ENCODE measurements at regions not wholly inside any gene's neighbourhood (a gene's known extent, or its start where the extent isn't known, plus 50 kb on each side); places are given as distances from the start of the nearest gene placed in this dataset.
A peak's percentile ranks its signal among the peaks of the same experiment; 100 is the strongest.
"Not testable (repeated sequence)": the region's sequence is repeated elsewhere in the genome, so short reads cannot be mapped to it uniquely, and the experiment has no call there.

DNA sequence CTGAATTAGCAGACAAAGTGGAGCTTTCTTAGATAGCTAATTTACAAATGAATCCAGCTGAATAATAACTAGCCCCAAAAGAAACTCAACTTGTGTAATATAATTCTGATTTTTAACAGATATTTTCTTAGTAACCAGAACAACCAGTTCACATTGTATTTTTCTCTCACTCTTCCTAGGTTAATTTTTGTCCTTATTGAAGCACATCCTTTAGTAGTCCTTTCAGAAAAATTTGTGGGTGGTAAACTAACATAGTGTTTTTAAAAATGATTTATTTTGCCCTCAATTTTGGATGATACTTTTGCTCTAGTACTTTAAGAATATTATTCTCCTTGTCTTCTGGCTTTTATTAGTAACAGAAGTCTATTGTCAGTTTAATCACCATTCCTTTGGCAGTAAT lies 190.6 kb upstream of the SLC39A10 start:
- no peak for DNase-seq (ENCODE audit: low read depth in 2 of 2)

DNA sequence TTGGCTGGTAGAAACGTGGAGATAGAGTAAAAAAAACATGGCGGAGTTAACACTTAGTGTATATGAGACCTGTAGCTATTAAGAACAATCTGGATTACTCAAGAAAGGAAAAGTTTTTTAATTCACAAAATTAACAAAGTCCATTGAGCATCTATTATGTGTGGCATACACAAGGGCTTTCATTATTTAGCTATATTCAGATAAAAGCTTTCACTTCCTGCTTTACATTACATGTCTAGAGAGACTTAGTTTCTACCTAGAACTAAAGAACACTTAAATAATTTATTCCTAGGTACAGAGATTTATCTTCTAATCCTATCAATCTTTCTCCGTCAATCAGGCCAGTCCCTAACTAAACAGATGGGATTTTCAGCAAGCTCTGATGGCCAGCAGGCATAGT lies 196.0 kb upstream of the SLC39A10 start:
- no peak for DNase-seq (ENCODE audit: low read depth in 2 of 2)

DNA sequence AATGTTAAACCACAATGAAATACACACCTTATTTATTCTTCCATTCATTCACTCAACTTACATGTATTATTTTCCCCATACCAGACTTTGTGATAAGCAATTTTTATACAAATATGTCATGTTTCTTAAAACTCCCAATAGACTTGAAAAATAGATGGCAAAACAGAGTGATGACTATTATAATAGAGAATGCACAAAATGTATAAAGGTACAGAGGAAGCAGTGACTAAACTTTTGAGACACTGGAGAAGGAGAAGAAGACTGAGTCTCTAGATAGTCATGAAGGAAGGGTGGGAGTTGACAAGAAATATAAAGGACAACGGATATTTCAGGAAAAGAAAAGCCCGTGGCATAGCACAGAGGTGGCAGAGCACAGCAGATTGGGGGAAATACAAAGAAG lies 198.1 kb upstream of the SLC39A10 start:
- no peak for DNase-seq (ENCODE audit: low read depth in 2 of 2)

DNA sequence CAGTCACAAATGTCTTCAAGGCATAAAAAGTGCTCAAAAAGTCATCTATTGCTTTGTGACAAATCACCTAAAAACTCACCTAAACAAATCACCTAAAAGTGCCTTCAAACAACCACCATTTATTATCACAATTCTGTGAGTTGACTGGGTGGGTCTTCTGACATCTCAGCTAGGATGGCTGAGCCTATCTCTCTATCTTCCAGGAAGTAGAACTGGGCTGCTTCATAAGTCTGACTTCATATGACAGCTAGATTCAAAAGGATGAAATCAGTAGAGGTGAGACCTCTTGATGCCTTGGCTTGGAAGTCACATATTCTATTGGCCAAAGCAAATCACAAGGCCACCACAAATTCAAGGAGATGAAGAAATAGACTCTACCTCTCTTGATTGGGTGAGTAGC lies 199.2 kb upstream of the SLC39A10 start:
- DNase-seq (ENCODE audit: low read depth in 2 of 2), result no peak

DNA sequence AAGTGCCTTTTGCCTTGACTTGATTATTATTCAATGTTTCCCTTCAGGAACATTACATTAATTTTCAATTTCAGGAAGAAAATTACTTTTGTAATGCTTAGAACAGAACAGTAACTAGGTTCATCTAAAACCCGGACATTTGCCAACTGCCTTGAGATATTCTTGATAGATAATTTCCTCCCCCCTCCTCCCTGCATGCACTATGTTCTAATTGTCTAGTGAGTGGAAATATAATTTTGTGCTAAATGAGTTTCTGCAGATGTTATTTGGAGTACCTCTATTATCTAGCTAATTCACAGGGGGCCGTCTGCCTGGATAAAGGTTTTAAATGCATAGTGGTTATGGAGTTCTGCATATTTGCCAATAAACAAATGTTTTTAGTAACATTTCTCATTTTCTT lies 200.3 kb upstream of the SLC39A10 start:
- DNase-seq (ENCODE audit: low read depth in 2 of 2), result no peak

DNA sequence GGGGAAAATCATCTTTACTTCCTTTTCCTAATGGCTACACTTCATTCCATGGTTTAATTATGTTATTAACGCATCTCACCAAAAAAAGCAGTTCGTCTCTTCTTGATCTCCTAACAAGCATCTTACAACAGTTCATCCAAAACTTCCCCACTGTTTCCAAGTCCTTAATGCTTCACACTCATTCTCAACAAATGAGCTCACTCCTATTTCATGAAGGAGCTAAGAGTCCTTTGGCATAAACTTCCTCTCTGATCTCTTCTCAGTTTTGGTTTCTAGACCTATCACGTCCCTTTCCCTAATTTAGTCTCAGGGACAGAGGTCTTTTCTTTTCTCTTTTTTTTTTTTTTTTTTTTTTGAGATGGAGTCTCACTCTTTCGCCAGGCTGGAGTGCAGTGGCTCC lies 205.9 kb upstream of the SLC39A10 start:
- no peak for DNase-seq (ENCODE audit: low read depth in 2 of 2)

DNA sequence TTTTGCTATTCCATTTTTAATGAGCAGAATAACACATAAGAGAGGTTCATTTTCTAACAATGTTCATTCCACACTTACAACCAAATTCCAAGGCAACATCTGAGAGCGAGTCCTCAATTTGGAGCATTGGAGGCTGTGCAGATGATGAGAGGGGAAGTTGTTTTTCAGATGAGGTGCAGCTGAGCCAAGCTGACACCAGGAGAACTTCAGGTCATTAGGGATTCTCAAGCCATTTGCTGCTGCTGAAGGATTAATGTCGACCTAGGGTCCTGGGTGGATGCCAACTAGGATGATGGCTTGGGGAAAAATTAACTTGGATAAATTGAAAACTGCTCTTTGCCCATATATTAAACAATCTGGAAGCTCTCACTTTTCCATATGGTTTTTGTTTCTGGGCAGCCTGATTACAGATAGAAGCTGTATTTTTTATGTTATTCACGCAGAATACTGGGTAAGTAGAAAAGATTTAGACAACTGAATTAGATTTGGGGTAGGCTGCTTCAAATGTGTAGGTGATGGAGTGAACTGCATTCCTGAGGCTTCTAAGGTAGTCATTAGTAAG lies 206.4 kb upstream of the SLC39A10 start:
- no peak for DNase-seq (ENCODE audit: low read depth in 2 of 2)

DNA sequence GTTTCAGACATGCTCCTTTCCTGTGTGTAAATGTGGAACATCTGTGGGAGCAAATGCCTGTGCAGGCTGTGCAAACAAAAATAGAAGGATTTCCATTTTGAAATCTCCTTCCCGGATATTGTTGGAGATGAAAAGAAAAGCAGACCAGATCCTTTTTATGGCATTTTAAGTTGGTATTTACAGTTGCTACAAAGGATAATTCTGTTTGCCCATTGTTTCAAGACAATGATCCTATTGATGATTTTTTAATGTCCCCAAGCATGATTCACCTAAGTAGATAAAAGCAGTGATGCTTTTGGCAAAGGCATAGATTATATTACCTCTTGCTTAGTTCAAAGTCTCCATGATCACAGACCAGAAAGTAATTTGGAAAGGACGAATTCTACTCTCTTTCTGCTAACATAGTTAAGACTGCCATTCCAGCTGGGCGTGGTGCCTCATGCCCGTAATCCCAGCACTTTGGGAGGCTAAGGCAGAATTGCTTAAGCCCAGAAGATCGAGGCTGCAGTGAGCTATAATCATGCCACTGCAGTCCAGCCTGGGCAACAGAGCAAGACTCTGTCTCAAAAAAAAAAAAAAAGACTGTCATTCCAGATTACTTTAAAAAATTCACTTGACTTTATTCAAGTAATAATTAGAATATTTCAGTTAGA lies 209.6 kb upstream of the SLC39A10 start:
- no peak for DNase-seq (ENCODE audit: low read depth in 2 of 2)

DNA sequence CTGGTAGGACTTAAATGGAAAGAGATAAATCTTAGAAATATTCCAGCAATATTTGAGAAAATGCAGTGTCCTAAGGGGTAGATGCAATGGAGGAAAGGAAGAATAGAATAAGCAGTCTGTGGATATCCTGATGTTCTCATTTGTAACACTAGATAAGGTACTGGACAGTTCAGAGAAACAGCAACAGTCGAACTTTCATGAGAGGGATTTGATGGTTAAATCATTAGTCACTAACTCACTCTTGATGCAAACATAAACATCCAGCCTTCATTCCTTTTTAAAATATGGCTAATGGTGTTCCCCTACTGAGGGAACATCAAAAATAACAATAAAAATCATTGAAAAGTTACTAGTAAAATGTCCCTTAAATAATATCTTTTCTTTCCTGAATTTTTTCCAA lies 211.4 kb upstream of the SLC39A10 start:
- no peak for DNase-seq (ENCODE audit: low read depth in 2 of 2)

DNA sequence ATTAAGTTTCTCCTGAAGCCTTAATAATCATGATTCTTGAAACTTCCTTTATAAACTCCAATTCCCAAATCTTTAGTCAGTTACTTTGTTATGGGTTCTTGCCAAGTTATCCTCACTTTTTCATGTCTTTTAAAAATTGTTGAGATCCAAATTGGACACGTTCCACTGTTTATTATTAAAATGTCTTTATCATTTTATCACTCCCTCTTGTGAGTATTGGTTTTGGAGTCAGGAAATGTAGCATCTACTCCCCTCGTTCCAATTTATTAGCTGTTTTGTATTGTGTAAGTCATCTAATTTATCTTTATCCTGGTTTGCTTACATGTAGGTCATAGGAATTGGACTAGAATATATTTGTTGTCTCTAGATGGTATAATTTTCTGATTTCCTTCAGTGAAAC lies 213.1 kb upstream of the SLC39A10 start:
- DNase-seq (ENCODE audit: low read depth in 2 of 2), result no peak

DNA sequence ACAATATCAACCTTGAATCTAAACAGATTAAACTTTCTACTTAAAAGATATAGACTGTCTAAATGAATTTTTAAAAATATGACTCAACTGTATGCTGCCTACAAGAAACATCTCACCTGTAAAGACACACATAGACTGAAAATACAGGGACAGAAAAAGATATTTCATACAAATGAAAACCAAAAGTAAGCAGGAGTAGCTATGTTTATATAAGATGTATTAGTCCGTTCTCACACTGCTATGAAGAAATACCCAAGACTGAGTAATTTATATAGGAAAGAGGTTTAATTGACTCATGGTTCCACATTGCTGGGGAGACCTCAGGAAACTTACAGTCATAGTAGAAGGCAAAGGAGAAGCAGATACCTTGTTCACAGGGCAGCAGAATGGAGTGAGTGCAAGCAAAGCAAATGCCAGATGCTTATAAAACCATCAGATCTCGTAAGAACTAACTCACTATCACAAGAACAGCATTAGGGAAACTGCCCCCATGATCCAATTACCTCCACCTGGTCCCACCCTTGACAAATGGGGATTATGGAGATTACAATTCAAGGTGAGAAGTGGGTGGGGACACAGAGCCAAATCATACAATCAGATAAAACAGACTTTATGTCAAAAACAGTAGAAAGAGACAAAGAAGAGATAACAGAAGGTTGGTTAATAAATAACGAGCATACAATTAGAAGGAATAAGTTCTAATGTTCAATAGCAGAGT lies 214.4 kb upstream of the SLC39A10 start:
- DNase-seq (ENCODE audit: low read depth in 2 of 2), result no peak

DNA sequence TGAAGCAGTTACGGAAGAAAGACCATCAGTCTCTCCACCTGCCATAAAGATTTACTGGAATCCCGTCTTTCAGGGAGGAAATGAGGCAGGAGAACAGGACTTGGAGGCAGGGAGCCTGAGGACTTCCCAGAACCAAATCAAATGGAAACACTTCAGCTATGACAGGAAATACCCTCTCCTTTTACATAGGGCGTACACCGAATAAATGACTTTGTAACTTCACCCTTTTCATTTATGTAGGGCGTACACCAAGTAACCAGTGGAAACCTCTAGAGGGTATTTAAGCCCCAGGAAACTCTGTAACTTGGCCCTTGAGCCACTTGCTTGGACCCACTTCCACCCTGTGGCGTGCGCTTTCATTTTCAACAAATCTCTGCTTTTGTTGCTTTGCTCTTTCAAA lies 218.3 kb upstream of the SLC39A10 start:
- DNase-seq (ENCODE audit: low read depth in 2 of 2), result no peak

DNA sequence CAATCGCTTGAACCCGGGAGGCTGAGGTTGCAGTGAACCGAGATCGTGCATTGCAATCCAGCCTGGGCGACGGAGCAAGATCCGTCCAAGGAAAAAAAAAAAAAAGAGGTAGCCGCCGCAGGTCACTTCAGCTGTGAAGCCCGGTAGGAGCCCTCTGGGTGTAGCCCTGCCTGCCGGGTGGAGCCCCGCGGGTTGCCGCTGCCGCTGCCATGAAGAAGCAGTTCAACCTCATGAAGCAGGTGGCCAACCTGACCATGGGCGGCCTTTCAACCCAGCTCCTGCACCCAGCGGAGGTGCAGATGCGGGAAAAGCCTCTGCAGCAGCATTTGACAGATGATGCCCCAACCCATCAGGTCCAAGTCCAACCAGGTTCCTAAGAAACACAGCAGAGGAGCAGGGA lies 219.5 kb upstream of the SLC39A10 start:
- DNase-seq (ENCODE audit: low read depth in 2 of 2), result no peak

DNA sequence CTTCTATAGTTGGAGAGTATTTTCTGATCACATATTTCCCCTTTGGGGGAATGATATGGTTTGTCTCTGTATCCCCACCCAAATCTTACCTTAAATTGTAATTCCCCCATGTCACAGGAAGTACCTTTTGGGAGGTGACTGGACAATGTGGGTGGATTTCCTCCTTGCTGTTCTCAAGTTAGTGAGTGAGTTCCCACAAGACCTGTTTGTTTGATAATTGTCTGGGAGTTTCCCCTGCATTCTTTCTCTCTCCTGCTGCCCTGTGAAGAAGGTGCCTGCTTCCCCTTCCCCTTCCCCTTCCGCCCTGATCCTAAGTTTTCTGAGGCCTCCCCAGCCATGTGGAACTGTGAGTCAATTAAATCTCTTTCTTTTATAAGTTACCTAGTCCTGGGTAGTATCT lies 222.7 kb upstream of the SLC39A10 start:
- no peak for DNase-seq (ENCODE audit: low read depth in 2 of 2)

DNA sequence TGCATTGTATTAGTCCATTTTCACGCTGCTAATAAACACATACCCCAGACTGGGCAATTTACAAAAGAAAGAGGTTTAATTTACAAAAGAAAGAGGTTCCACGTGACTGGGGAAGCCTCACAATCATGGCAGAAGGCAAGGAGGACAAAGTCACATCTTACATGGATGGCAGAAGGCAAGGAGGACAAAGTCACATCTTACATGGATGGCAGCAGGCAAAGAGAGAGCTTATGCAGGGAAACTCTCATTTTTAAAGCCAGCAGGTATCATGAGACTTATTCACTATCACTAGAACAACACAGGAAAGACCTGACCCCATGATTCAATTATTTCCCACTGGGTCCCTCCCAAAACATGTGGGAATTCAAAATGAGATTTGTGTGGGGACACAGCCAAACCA lies 223.3 kb upstream of the SLC39A10 start:
- not testable (repeated sequence) for DNase-seq (ENCODE audit: low read depth in 2 of 2)

DNA sequence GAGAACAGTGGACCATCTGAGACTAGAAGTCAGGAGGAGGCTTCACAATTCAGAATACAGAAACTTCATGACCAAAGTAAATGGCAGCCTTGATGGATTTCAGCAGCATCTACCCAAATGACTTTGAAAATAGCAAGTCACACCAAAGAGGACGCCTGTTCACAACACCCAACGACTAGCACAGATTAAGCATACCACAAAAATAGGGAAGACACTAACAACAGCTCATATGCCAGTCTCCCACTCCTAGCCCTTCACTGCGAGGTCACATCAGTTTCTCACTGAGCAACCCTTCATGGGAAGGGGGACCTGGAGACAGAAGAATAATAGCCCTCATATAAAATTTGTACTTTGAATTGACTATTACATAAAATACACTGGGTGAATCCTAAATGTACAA lies 228.4 kb upstream of the SLC39A10 start:
- no peak for DNase-seq (ENCODE audit: low read depth in 2 of 2)

DNA sequence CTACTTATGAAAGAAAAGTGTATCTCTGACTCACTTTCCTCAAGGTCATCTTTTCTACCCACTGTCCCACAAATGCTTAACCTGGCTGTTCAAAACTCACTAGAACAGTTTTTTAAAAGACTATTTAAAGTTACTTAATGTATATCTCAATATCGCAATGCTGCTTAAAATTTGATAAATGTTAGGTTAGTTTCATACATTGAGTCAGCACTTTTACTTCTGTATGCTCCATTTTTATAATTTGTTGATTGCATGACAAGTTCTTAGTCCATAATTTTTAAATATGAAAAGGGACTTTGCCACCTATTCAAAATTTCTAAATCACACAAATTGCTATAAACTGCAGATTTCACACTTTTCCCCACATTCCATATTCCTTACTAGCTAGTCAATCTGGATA lies 231.7 kb upstream of the SLC39A10 start:
- no peak for DNase-seq (ENCODE audit: low read depth in 2 of 2)

DNA sequence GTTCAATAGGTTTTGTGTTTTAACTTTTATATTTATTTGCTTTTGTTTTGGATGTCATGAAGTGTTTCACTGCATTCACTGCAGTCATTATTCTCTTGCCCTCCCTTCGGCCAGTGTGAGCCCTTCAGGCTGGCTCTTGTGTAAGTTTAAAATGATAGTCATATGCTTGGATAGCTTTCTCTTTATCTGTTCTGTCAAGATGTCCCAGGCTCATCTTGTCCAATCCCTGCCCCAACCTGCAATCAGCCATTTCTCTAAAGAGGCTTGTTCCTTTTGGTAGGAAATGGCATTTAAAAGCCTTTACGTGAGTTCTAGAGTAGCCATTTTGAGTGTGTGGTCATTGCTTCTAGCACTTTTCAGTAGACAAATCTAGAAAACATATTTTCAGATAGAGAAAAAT lies 238.0 kb upstream of the SLC39A10 start:
- no peak for DNase-seq (ENCODE audit: low read depth in 2 of 2)

DNA sequence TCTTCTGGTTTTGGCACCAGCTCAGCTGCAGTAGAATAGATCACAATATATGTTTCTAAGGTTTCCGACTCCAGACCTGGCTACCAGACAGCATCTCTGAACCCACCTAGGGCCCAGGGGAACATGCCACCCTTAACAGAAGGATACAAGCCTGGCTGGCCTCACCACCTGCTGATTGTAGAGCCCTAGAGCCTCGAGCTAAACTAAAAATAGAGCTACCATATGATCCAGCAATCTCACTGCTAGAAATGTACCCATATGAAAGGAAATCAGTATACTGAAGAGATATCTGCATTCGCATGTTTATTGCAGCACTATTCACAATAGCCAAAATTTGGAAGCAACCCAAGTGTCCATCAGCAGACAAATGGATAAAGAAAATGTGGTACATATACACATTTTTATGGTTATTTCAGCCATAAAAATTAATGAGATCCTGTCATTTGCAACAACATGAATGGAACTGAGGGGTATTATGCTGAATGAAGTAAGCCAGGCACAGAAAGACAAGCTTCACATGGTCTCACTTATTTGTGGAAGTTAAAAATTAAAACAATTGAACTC lies 242.4 kb upstream of the SLC39A10 start:
- no peak for DNase-seq (ENCODE audit: low read depth in 2 of 2)

DNA sequence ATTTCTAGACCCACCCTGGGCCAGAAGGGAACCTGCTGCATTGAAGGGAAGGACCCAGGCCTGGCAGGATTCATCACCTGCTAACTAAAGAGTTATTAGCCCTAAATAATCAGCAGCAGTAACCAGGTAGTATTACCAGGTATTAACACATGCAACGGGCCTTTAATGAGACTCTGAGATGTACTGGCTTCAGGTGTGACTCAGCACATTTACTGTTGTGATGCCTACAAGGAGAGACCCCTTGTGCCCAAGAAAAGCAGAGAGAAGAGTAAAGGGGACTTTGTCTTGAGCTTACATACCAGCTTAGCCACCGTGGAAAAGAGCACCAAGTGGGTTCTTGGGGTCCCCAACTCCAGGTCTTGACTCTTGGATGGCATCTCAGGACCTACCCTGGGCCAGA lies 243.1 kb upstream of the SLC39A10 start:
- DNase-seq (ENCODE audit: low read depth in 2 of 2), result no peak

DNA sequence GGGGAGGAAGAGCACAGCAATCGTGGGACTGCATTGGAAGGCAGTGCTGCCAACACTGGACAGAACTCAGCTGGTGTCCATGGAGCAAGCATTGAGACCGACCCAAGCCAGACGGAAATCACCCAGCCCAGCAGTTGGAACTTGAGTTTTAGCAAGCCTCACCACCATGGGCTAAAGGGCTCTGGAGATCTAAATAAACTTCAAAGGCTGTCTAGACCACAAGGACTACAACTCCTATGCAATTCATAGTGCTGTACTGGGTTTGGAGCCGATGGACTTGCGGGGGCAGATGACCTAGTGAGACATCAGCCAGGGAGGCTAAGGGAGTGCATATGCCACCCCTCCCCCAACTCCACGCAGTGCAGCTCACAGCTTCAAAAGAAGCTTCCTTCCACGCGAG lies 243.6 kb upstream of the SLC39A10 start:
- DNase-seq (ENCODE audit: low read depth in 2 of 2), result no peak

DNA sequence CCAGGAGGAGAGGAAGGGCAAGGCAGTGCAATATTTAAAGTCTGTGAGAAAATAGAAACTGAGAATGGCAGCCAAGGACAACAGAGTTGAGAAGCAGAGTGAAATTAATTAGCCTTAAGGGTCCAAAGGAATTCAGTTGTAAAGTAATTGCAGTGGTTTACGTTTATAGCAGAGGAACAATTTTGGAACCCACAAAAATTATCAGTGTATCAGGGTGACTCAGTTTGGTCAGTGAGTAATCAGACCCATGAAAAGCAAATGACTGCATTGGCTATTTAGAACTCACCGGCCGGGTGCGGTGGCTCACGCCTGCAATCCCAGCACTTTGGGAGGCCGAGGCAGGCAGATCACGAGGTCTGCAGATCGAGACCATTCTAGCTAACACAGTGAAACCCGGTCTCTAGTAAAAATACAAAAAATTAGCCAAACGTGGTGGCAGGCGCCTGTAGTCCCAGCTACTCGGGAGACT lies 245.8 kb upstream of the SLC39A10 start:
- DNase-seq (ENCODE audit: low read depth in 2 of 2), result peak in 1 of 2 experiments; percentile 13

DNA sequence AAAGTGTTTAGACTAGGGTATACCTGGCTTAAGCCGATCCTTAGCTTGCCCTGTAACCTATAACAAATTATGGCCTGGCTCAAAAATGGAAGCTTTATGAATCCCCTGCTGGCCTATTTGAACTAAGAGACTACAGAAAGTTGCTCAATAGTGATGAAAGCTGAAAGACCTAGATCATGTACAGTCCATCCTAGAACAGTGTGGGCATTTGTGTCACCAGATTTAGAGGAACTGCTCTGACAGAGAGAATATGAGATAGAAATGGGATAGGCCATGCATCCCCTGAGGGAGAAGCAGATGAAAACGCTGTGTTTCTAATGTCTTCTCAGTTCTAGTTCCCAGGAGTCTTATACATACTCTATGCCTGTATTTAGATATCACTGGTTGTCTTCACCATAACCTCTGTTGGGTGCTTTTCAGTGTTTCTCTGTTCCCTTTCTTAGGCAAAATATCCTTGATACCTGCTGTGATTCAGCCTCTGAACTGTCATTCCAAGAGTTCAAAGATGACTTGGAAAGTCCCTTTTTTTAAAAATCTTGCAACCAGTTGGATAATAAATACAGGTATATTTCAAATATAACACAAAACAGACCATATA lies 246.9 kb upstream of the SLC39A10 start:
- DNase-seq (ENCODE audit: low read depth in 2 of 2), result no peak

Measured in fibroblast of skin of left biceps (primary cell).